MCF 10A (cell line): ENCODE measurements at regions not wholly inside any gene's neighbourhood (a gene's known extent, or its start where the extent isn't known, plus 50 kb on each side); places are given as distances from the start of the nearest gene placed in this dataset.

ENCODE experiments used
- BruUV-seq: library from RNA; stranded (reverse); fragments of 400-500 nt; replicated peaks from 2 replicates; lab custom pipeline; 2021; lab: Mats Ljungman, UMichigan
- CTCF ChIA-PET: fragments of 300-600 bp; sonication (Branson Sonifier 250); formaldehyde crosslinking; extraction: SDS; loops from one replicate; lab custom pipeline; 2021; ENCODE audit warnings: antibody characterized with exemption, inconsistent platforms; lab: Yijun Ruan, JAX
- POLR2A ChIA-PET: fragments of 300-600, 350-650 bp; sonication (Branson Sonifier 250); formaldehyde crosslinking; extraction: SDS; loops from one replicate; lab custom pipeline; 2020; ENCODE audit warnings: antibody characterized with exemption, inconsistent platforms; lab: Yijun Ruan, JAX
- DNase-seq: peaks from one replicate; pipeline ENCODE4 v3.0.0-alpha.2; 2018; ENCODE audit not compliant: unreplicated experiment
- H3K27ac Mint-ChIP-seq: one replicate; pipeline ENCODE4 v1.8.0; 2022; ENCODE audit warnings: mild to moderate bottlenecking, low read depth, mixed read lengths; ENCODE audit not compliant: unreplicated experiment
- H3K27me3 Mint-ChIP-seq: one replicate; pipeline ENCODE4 v1.8.0; 2022; ENCODE audit warnings: mixed read lengths; ENCODE audit not compliant: insufficient read depth, unreplicated experiment
- H3K36me3 Mint-ChIP-seq: one replicate; pipeline ENCODE4 v1.8.0; 2022; ENCODE audit warnings: mild to moderate bottlenecking, moderate library complexity, mixed read lengths; ENCODE audit not compliant: insufficient read depth, unreplicated experiment
- H3K4me1 Mint-ChIP-seq: one replicate; pipeline ENCODE4 v1.8.0; 2022; ENCODE audit warnings: mixed read lengths; ENCODE audit not compliant: insufficient read depth, unreplicated experiment
- H3K4me3 Mint-ChIP-seq: one replicate; pipeline ENCODE4 v1.8.0; 2022; ENCODE audit warnings: mild to moderate bottlenecking, moderate library complexity, mixed read lengths; ENCODE audit not compliant: unreplicated experiment
- H3K9me3 Mint-ChIP-seq: one replicate; pipeline ENCODE4 v1.8.0; 2022; ENCODE audit warnings: mixed read lengths; ENCODE audit not compliant: unreplicated experiment
- CTCF ChIP-seq: fragments of 200-600 bp; IDR thresholded peaks from one replicate; pipeline ENCODE4 v1.8.0; 2022; ENCODE audit warnings: antibody characterized with exemption, mild to moderate bottlenecking; ENCODE audit not compliant: unreplicated experiment
- intact Hi-C: fragments of 100-400 bp; cut with micrococcal nuclease; formaldehyde crosslinking; loops from 2 replicates; pipeline ENCODE4 v1.14.1; 2022

DNA sequence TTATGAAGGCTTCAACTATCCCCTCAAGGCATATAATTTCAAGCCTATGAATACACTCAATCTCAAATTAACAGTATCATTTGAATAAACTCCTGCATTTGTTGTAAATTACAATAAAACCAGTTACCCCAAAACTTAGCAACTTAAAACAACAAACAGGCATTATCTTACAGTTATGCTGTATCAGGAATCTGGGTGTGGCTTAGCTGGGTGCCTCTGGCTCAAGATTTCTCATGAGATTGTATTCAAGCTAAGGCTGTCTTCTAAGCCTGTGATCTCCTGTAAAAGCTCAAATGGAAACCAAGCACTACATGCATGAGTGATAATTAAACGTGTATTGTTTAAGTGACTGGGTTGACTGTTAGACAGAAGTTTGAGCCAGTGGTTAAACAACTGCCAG lies 341.0 kb upstream of the PHF14 start:
- Mint-ChIP-seq H3K27me3 (no peaks in the 10 kb centered on the region), H3K4me3 (no peak overlapping the region), H3K9me3 (peaks cover 16% of the 10 kb centered on the region), H3K36me3 (no peaks in the 10 kb centered on the region), H3K4me1 (no peaks in the 10 kb centered on the region), H3K27ac (no peak overlapping the region)
- BruUV-seq: no TSS peak
- no peak for TF ChIP-seq CTCF
- no peak for DNase-seq
- CTCF ChIA-PET: no interaction called here
- intact Hi-C loops: no loop called here
- POLR2A ChIA-PET: no interaction called here

DNA sequence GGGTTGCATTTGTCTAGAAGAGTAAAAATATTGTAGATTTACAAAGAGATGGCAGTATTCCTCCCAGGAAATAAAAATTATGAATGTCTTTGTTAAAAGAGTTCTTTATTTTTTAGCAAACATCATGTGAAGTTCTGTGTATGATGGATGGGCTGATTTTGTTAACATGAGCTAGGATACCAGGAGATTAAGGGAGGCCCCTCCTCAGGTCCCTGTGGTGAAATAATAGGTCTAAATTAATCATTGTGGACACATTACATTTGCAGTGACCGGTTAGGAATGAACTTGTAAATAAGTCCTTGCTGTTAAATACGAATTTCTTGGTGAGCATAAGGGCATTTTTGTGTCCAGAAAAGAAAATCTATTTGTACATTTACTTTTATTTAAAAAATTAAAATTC lies 339.4 kb upstream of the PHF14 start:
- H3K4me3 Mint-ChIP-seq: no peak overlapping the region
- BruUV-seq: no TSS peak
- H3K4me1 Mint-ChIP-seq: no peaks in the 10 kb centered on the region
- POLR2A ChIA-PET: no interaction called here
- no peaks in the 10 kb centered on the region for H3K27me3 Mint-ChIP-seq
- H3K27ac Mint-ChIP-seq: no peak overlapping the region
- no peak for TF ChIP-seq CTCF
- intact Hi-C loops: no loop called here
- H3K36me3 Mint-ChIP-seq: no peaks in the 10 kb centered on the region
- DNase-seq: no peak
- peaks cover 8% of the 10 kb centered on the region for H3K9me3 Mint-ChIP-seq
- CTCF ChIA-PET: interaction anchor here (0.7 kb wide), 1 partner anchor 10 kb away, joined by 3 read pairs; no protein-coding TSS in a partner anchor

DNA sequence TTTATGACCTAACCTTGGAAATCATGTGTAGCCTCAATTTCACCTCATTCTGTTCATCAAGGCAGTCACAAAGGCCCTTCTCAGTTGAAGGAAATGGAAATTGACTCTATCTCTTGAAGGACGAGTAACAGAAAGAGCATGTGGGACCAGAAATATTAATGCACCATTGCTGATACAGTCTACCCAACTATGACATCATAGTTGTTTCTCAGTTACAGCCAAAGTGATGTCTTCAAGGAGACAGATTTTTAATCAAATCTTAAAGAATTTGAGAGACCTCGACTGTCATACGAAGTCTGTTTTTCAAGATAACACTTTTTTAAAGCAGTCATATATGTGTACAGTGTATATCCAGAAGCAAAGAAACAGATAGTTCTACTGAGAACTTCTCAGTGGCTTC lies 335.7 kb upstream of the PHF14 start:
- no peaks in the 10 kb centered on the region for H3K27me3 Mint-ChIP-seq
- intact Hi-C loops: loop anchor here (5.0 kb wide), 1 partner anchor 249 kb away; no protein-coding TSS in a partner anchor

DNA sequence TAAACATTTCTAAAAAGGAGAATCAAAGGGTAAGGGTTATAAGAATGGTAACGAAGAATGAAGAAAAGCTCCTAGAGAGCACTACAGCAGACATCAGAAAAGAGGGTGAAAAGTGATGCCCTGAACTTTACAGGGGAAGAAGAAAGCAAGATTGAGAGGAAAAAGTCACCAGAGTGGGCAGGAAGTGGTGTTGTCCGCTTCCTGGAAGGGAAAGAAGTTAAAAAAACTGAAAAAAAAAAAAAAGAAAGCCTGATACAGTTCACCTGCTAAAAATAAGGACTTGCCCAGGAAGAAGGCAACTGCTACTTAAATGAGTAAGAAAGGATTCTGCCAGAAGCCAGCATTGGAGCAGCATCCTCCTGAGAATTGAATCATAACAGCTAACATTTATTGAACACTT lies 330.1 kb upstream of the PHF14 start:
- intact Hi-C loops: no loop called here
- no peak for DNase-seq
- no TSS peak for BruUV-seq
- Mint-ChIP-seq H3K4me3 (no peak overlapping the region), H3K9me3 (no peaks in the 10 kb centered on the region), H3K27ac (no peak overlapping the region), H3K36me3 (no peaks in the 10 kb centered on the region), H3K4me1 (no peaks in the 10 kb centered on the region), H3K27me3 (no peaks in the 10 kb centered on the region)
- ChIA-PET POLR2A (no interaction called here), CTCF (no interaction called here)
- no peak for TF ChIP-seq CTCF

More for the DNA sequence above, 335.7 kb upstream of the PHF14 start:
- TF ChIP-seq CTCF: no peak
- no TSS peak for BruUV-seq
- no peaks in the 10 kb centered on the region for H3K4me1 Mint-ChIP-seq
- H3K9me3 Mint-ChIP-seq: no peaks in the 10 kb centered on the region
- no peaks in the 10 kb centered on the region for H3K36me3 Mint-ChIP-seq
- POLR2A ChIA-PET: no interaction called here
- CTCF ChIA-PET: no interaction called here
- H3K27ac Mint-ChIP-seq: no peak overlapping the region
- H3K4me3 Mint-ChIP-seq: no peak overlapping the region
- no peak for DNase-seq
